ENCODE measurements at regions not wholly inside any gene's neighbourhood (a gene's known extent, or its start where the extent isn't known, plus 50 kb on each side); places are given as distances from the start of the nearest gene placed in this dataset.

GRCh38 chr10:118216020-118216419 lies 126.1 kb downstream of the FAM204A start:
- Histone ChIP-seq H3K36me3 (ENCODE audit: control insufficient read depth in 2 of 2, extremely low read depth in 1 of 2, insufficient read depth in 2 of 2, low read length in 2 of 2) (no peaks in the 10 kb centered on the region), H3K79me2 (ENCODE audit: control insufficient read depth, insufficient read depth, low read length) (no peaks in the 10 kb centered on the region), H3K27me3 (ENCODE audit: control insufficient read depth, extremely low read depth, insufficient read depth, low read length) (no peaks in the 10 kb centered on the region), H3K9me3 (ENCODE audit: control insufficient read depth, low read depth, low read length) (no peaks in the 10 kb centered on the region), H3K9me1 (ENCODE audit: control insufficient read depth, extremely low read depth, insufficient read depth, low read length) (no peaks in the 10 kb centered on the region), H3K4me2 (ENCODE audit: control insufficient read depth, extremely low read depth, insufficient read depth, low read depth, low read length) (no peak overlapping the region), H3K4me3 (ENCODE audit: control insufficient read depth in 2 of 3, extremely low read depth in 1 of 3, insufficient read depth in 2 of 3, low read depth in 1 of 3, low read length in 3 of 3) (no peak overlapping the region), H2AFZ (ENCODE audit: control insufficient read depth, low read length) (no peak overlapping the region), H3K9ac (ENCODE audit: control insufficient read depth, extremely low read depth, insufficient read depth, low read length) (no peak overlapping the region), H3K4me1 (ENCODE audit: control insufficient read depth, extremely low read depth, insufficient read depth, low read length) (no peaks in the 10 kb centered on the region), H4K20me1 (ENCODE audit: control insufficient read depth, extremely low read depth, insufficient read depth, low read length) (no peaks in the 10 kb centered on the region), H3K27ac (ENCODE audit: control insufficient read depth, insufficient read depth, low read length) (no peak overlapping the region)
- DNase-seq (ENCODE audit: low read depth, low spot score): no peak
- no peak for FAIRE-seq
- TF ChIP-seq EZH2 (IDR thresholded peaks at IDR 0.05; ENCODE audit: low read length): no peak
- TF ChIP-seq, protein P1, sequence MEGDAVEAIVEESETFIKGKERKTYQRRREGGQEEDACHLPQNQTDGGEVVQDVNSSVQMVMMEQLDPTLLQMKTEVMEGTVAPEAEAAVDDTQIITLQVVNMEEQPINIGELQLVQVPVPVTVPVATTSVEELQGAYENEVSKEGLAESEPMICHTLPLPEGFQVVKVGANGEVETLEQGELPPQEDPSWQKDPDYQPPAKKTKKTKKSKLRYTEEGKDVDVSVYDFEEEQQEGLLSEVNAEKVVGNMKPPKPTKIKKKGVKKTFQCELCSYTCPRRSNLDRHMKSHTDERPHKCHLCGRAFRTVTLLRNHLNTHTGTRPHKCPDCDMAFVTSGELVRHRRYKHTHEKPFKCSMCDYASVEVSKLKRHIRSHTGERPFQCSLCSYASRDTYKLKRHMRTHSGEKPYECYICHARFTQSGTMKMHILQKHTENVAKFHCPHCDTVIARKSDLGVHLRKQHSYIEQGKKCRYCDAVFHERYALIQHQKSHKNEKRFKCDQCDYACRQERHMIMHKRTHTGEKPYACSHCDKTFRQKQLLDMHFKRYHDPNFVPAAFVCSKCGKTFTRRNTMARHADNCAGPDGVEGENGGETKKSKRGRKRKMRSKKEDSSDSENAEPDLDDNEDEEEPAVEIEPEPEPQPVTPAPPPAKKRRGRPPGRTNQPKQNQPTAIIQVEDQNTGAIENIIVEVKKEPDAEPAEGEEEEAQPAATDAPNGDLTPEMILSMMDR (optimal IDR thresholded peaks at IDR 0.05 in 1 of 3, IDR thresholded peaks at IDR 0.05 in 1 of 3, conservative IDR thresholded peaks at IDR 0.05 in 1 of 3; ENCODE audit: extremely low read depth in 1 of 3, insufficient read depth in 2 of 3, low read length in 3 of 3): no peak
- dilution Hi-C loops (cut with MboI; ENCODE audit: extremely low pct_ligation_motif_present, low sequenced_read_pairs): no loop called here

DNA sequence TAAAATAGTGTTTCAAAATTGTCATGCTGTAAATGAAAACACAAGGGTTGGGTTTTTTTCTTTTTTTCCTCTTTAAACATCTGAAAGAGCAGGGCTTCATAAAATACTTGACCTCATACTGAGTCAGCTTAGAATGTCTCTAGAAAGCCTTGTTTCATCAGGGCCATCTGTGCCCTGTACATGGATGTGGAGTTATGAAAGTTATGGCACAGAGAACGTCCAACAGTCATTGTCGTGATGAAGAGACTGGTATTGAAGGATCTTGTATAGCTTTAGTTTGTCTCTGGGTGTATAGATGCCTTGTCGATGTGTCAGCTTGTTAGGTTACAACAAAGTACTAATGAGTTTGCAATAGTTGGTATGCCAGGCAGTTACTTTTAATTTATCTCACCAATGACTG lies 127.3 kb downstream of the FAM204A start:
- TF ChIP-seq EZH2 (IDR thresholded peaks at IDR 0.05; ENCODE audit: low read length): no peak
- TF ChIP-seq, protein P1 (optimal IDR thresholded peaks at IDR 0.05 in 1 of 3, IDR thresholded peaks at IDR 0.05 in 1 of 3, conservative IDR thresholded peaks at IDR 0.05 in 1 of 3; ENCODE audit: extremely low read depth in 1 of 3, insufficient read depth in 2 of 3, low read length in 3 of 3): no peak
- FAIRE-seq: no peak
- Histone ChIP-seq H3K36me3 (ENCODE audit: control insufficient read depth in 2 of 2, extremely low read depth in 1 of 2, insufficient read depth in 2 of 2, low read length in 2 of 2) (no peaks in the 10 kb centered on the region), H2AFZ (ENCODE audit: control insufficient read depth, low read length) (no peak overlapping the region), H3K79me2 (ENCODE audit: control insufficient read depth, insufficient read depth, low read length) (no peaks in the 10 kb centered on the region), H3K4me3 (ENCODE audit: control insufficient read depth in 2 of 3, extremely low read depth in 1 of 3, insufficient read depth in 2 of 3, low read depth in 1 of 3, low read length in 3 of 3) (no peak overlapping the region), H3K9ac (ENCODE audit: control insufficient read depth, extremely low read depth, insufficient read depth, low read length) (no peak overlapping the region), H3K9me1 (ENCODE audit: control insufficient read depth, extremely low read depth, insufficient read depth, low read length) (no peaks in the 10 kb centered on the region), H3K9me3 (ENCODE audit: control insufficient read depth, low read depth, low read length) (no peaks in the 10 kb centered on the region), H3K4me1 (ENCODE audit: control insufficient read depth, extremely low read depth, insufficient read depth, low read length) (peaks cover 8% of the 10 kb centered on the region), H3K27ac (ENCODE audit: control insufficient read depth, insufficient read depth, low read length) (no peak overlapping the region), H3K27me3 (ENCODE audit: control insufficient read depth, extremely low read depth, insufficient read depth, low read length) (no peaks in the 10 kb centered on the region), H3K4me2 (ENCODE audit: control insufficient read depth, extremely low read depth, insufficient read depth, low read depth, low read length) (no peak overlapping the region), H4K20me1 (ENCODE audit: control insufficient read depth, extremely low read depth, insufficient read depth, low read length) (no peaks in the 10 kb centered on the region)
- dilution Hi-C loops (cut with MboI; ENCODE audit: extremely low pct_ligation_motif_present, low sequenced_read_pairs): no loop called here
- DNase-seq (ENCODE audit: low read depth, low spot score): no peak

Measured in keratinocyte (primary cell).